SK-N-SH (cell line): ENCODE measurements at regions not wholly inside any gene's neighbourhood (a gene's known extent, or its start where the extent isn't known, plus 50 kb on each side); places are given as distances from the start of the nearest gene placed in this dataset.

Experiments
- GABPA ChIP-seq: IDR thresholded peaks from 2 replicates; pipeline ENCODE4 v1.4.0; 2012; ENCODE audit warnings: low read depth, mild to moderate bottlenecking
- MEF2A ChIP-seq: IDR thresholded peaks from 2 replicates; pipeline ENCODE4 v1.4.0; 2012; ENCODE audit warnings: low read depth, borderline replicate concordance
- NFIC ChIP-seq: IDR thresholded peaks from 2 replicates; pipeline ENCODE4 v1.4.0; 2012; ENCODE audit warnings: borderline replicate concordance
- RFX5 ChIP-seq: IDR thresholded peaks from 2 replicates; pipeline ENCODE4 v1.6.1; 2012; ENCODE audit warnings: mild to moderate bottlenecking, improper control_type of control experiment, low read length
- SIN3A ChIP-seq: IDR thresholded peaks from 2 replicates; pipeline ENCODE4 v1.6.1; 2012; ENCODE audit warnings: low read depth, mild to moderate bottlenecking, low read length, moderate library complexity, borderline replicate concordance
- TAF1 ChIP-seq: IDR thresholded peaks from 2 replicates; pipeline ENCODE4 v1.6.1; 2012; ENCODE audit warnings: low read depth, mild to moderate bottlenecking, low read length, moderate library complexity, borderline replicate concordance
- TEAD4 ChIP-seq: IDR thresholded peaks from 2 replicates; pipeline ENCODE4 v1.4.0; 2012; ENCODE audit warnings: mild to moderate bottlenecking, borderline replicate concordance; ENCODE audit not compliant: insufficient read depth
- TF ChIP-seq, protein P1 (sequence below): IDR thresholded peaks from 2 replicates; pipeline ENCODE4 v1.4.0; 2012; ENCODE audit warnings: low read depth
- TF ChIP-seq, protein P2 (sequence below): fragments of 200-600 bp; sonication (generic); IDR thresholded peaks from 2 replicates; pipeline ENCODE4 v1.6.1; 2017; ENCODE audit warnings: antibody characterized with exemption, mild to moderate bottlenecking, moderate library complexity

DNA sequence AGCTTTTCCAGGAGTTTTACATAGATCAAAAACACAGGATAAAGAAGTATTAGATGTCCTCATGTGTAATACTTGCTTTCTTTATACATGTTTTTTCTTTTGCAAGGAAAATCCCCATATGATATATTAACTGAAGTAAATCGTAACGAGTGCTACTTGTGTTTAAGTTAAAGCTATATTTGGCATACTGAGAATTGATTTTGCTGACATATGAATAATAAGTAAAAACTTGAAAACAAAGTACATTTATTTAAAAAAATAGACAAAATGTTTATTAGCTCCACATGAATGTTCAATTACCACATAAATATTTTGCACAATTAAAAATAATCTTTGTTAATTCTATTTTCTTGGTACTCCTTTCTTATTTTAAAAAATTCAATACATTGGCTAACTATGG, 884.7 kb downstream of the FSTL5 start:
- TF ChIP-seq NFIC, result no peak
- TF ChIP-seq, protein P1, sequence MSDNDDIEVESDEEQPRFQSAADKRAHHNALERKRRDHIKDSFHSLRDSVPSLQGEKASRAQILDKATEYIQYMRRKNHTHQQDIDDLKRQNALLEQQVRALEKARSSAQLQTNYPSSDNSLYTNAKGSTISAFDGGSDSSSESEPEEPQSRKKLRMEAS, result no peak
- TF ChIP-seq TAF1, result no peak
- TF ChIP-seq, protein P2, sequence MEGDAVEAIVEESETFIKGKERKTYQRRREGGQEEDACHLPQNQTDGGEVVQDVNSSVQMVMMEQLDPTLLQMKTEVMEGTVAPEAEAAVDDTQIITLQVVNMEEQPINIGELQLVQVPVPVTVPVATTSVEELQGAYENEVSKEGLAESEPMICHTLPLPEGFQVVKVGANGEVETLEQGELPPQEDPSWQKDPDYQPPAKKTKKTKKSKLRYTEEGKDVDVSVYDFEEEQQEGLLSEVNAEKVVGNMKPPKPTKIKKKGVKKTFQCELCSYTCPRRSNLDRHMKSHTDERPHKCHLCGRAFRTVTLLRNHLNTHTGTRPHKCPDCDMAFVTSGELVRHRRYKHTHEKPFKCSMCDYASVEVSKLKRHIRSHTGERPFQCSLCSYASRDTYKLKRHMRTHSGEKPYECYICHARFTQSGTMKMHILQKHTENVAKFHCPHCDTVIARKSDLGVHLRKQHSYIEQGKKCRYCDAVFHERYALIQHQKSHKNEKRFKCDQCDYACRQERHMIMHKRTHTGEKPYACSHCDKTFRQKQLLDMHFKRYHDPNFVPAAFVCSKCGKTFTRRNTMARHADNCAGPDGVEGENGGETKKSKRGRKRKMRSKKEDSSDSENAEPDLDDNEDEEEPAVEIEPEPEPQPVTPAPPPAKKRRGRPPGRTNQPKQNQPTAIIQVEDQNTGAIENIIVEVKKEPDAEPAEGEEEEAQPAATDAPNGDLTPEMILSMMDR, result no peak
- no peak for TF ChIP-seq RFX5
- no peak for TF ChIP-seq SIN3A
- no peak for TF ChIP-seq MEF2A
- TF ChIP-seq GABPA, result no peak
- no peak for TF ChIP-seq TEAD4
